ENCODE measurements at regions not wholly inside any gene's neighbourhood (a gene's known extent, or its start where the extent isn't known, plus 50 kb on each side); places are given as distances from the start of the nearest gene placed in this dataset.

GRCh38 chr15:39181940-39182339 lies 398.9 kb upstream of the THBS1 start:
- H3K4me3 ChIP-seq (ENCODE audit: low read length) = no peak overlapping the region
- no peaks in the 10 kb centered on the region for H3K9me3 ChIP-seq (ENCODE audit: control insufficient read depth in 2 of 3, low read length in 3 of 3)
- intact Hi-C loops (cut with micrococcal nuclease) = no loop called here
- Mint-ChIP-seq H3K4me1 (no peaks in the 10 kb centered on the region), H3K9me3 (peaks cover 0 to 1% (median 0%) of the 10 kb centered on the region in 11 donors), H3K36me3 (no peaks in the 10 kb centered on the region), H3K4me3 (no peak overlapping the region), H3K27ac (no peak overlapping the region), H3K27me3 (peaks cover 10 to 36% (median 29%) of the 10 kb centered on the region in 5 donors)
- no peaks in the 10 kb centered on the region for H3K36me3 ChIP-seq (ENCODE audit: control insufficient read depth in 2 of 3, insufficient read depth in 3 of 3, low read length in 3 of 3)
- ChIA-PET POLR2A (no interaction called here), CTCF (no interaction called here)
- DNase-seq (no peak), ATAC-seq (no peak)
- H3K4me1 ChIP-seq (ENCODE audit: control insufficient read depth in 2 of 2, insufficient read depth in 2 of 2, low read length in 2 of 2) = no peaks in the 10 kb centered on the region
- no peak overlapping the region for H3K27ac ChIP-seq (ENCODE audit: low read depth, low read length)
- H3K27me3 ChIP-seq (ENCODE audit: control insufficient read depth in 2 of 2, insufficient read depth in 2 of 2, low read length in 2 of 2) = peaks cover 0 to 4% of the 10 kb centered on the region in 2 donors

GRCh38 chr15:39183164-39183881 lies 397.6 kb upstream of the THBS1 start:
- intact Hi-C loops (cut with micrococcal nuclease) = no loop called here
- no peak overlapping the region for H3K4me3 ChIP-seq (ENCODE audit: low read length)
- no peak for DNase-seq
- H3K4me3 Mint-ChIP-seq = no peak overlapping the region
- no peaks in the 10 kb centered on the region for H3K9me3 ChIP-seq (ENCODE audit: control insufficient read depth in 2 of 3, low read length in 3 of 3)
- ChIA-PET CTCF (no interaction called here), POLR2A (no interaction called here)
- peaks cover 0 to 1% (median 0%) of the 10 kb centered on the region in 11 donors for H3K9me3 Mint-ChIP-seq
- no peaks in the 10 kb centered on the region for H3K36me3 ChIP-seq (ENCODE audit: control insufficient read depth in 2 of 3, insufficient read depth in 3 of 3, low read length in 3 of 3)
- H3K27ac ChIP-seq (ENCODE audit: low read depth, low read length) = no peak overlapping the region
- H3K36me3 Mint-ChIP-seq = no peaks in the 10 kb centered on the region
- H3K27ac Mint-ChIP-seq = no peak overlapping the region
- H3K27me3 ChIP-seq (ENCODE audit: control insufficient read depth in 2 of 2, insufficient read depth in 2 of 2, low read length in 2 of 2) = peaks cover 0 to 4% of the 10 kb centered on the region in 2 donors
- no peaks in the 10 kb centered on the region for H3K4me1 ChIP-seq (ENCODE audit: control insufficient read depth in 2 of 2, insufficient read depth in 2 of 2, low read length in 2 of 2)
- no peaks in the 10 kb centered on the region for H3K4me1 Mint-ChIP-seq
- peaks cover 10 to 37% (median 27%) of the 10 kb centered on the region in 5 donors for H3K27me3 Mint-ChIP-seq
- ATAC-seq = no peak

GRCh38 chr15:39184701-39185390 lies 396.0 kb upstream of the THBS1 start:
- no peak overlapping the region for H3K4me3 Mint-ChIP-seq
- peaks cover 10 to 36% (median 31%) of the 10 kb centered on the region in 5 donors for H3K27me3 Mint-ChIP-seq
- ATAC-seq (no peak), DNase-seq (no peak)
- Histone ChIP-seq H3K27me3 (ENCODE audit: control insufficient read depth in 2 of 2, insufficient read depth in 2 of 2, low read length in 2 of 2) (peaks cover 0 to 1% of the 10 kb centered on the region in 2 donors), H3K36me3 (ENCODE audit: control insufficient read depth in 2 of 3, insufficient read depth in 3 of 3, low read length in 3 of 3) (no peaks in the 10 kb centered on the region), H3K4me1 (ENCODE audit: control insufficient read depth in 2 of 2, insufficient read depth in 2 of 2, low read length in 2 of 2) (no peaks in the 10 kb centered on the region), H3K27ac (ENCODE audit: low read depth, low read length) (no peak overlapping the region), H3K9me3 (ENCODE audit: control insufficient read depth in 2 of 3, low read length in 3 of 3) (no peaks in the 10 kb centered on the region), H3K4me3 (ENCODE audit: low read length) (no peak overlapping the region)
- ChIA-PET POLR2A (no interaction called here), CTCF (no interaction called here)
- intact Hi-C loops (cut with micrococcal nuclease) = no loop called here
- no peaks in the 10 kb centered on the region for H3K4me1 Mint-ChIP-seq
- peaks cover 0 to 1% (median 0%) of the 10 kb centered on the region in 11 donors for H3K9me3 Mint-ChIP-seq
- no peak overlapping the region for H3K27ac Mint-ChIP-seq
- no peaks in the 10 kb centered on the region for H3K36me3 Mint-ChIP-seq

- POLR2A ChIA-PET = no interaction called here
- H3K27ac Mint-ChIP-seq = no peak overlapping the region
- Histone ChIP-seq H3K36me3 (ENCODE audit: control insufficient read depth in 2 of 3, insufficient read depth in 3 of 3, low read length in 3 of 3) (no peaks in the 10 kb centered on the region), H3K4me1 (ENCODE audit: control insufficient read depth in 2 of 2, insufficient read depth in 2 of 2, low read length in 2 of 2) (no peaks in the 10 kb centered on the region), H3K4me3 (ENCODE audit: low read length) (no peak overlapping the region), H3K27ac (ENCODE audit: low read depth, low read length) (no peak overlapping the region), H3K27me3 (ENCODE audit: control insufficient read depth in 2 of 2, insufficient read depth in 2 of 2, low read length in 2 of 2) (no peaks in the 10 kb centered on the region), H3K9me3 (ENCODE audit: control insufficient read depth in 2 of 3, low read length in 3 of 3) (no peaks in the 10 kb centered on the region)
- no peak for ATAC-seq
- H3K27me3 Mint-ChIP-seq = peaks cover 5 to 30% (median 25%) of the 10 kb centered on the region in 5 donors
- no peaks in the 10 kb centered on the region for H3K36me3 Mint-ChIP-seq
- no peaks in the 10 kb centered on the region for H3K4me1 Mint-ChIP-seq
- intact Hi-C loops (cut with micrococcal nuclease) = no loop called here
- H3K9me3 Mint-ChIP-seq = peaks cover 0 to 3% (median 0%) of the 10 kb centered on the region in 11 donors
- CTCF ChIA-PET = no interaction called here
- DNase-seq = no peak
- no peak overlapping the region for H3K4me3 Mint-ChIP-seq
Observed at GRCh38 chr15:39188314-39188713, 392.6 kb upstream of the THBS1 start.

GRCh38 chr15:39188930-39189329 lies 391.9 kb upstream of the THBS1 start:
- H3K27ac Mint-ChIP-seq = no peak overlapping the region

GRCh38 chr15:39191871-39192291 lies 389.0 kb upstream of the THBS1 start:
- CTCF ChIA-PET = no interaction called here
- Histone ChIP-seq H3K27me3 (ENCODE audit: control insufficient read depth in 2 of 2, insufficient read depth in 2 of 2, low read length in 2 of 2) (no peaks in the 10 kb centered on the region), H3K27ac (ENCODE audit: low read depth, low read length) (no peak overlapping the region), H3K4me3 (ENCODE audit: low read length) (no peak overlapping the region), H3K4me1 (ENCODE audit: control insufficient read depth in 2 of 2, insufficient read depth in 2 of 2, low read length in 2 of 2) (no peaks in the 10 kb centered on the region), H3K36me3 (ENCODE audit: control insufficient read depth in 2 of 3, insufficient read depth in 3 of 3, low read length in 3 of 3) (no peaks in the 10 kb centered on the region), H3K9me3 (ENCODE audit: control insufficient read depth in 2 of 3, low read length in 3 of 3) (no peaks in the 10 kb centered on the region)
- Mint-ChIP-seq H3K4me1 (no peaks in the 10 kb centered on the region), H3K4me3 (no peak overlapping the region), H3K36me3 (no peaks in the 10 kb centered on the region), H3K27ac (no peak overlapping the region), H3K27me3 (peaks cover 0 to 28% (median 19%) of the 10 kb centered on the region in 5 donors), H3K9me3 (peaks cover 0 to 3% (median 0%) of the 10 kb centered on the region in 11 donors)
- DNase-seq (no peak), ATAC-seq (no peak)
- POLR2A ChIA-PET = no interaction called here
- intact Hi-C loops (cut with micrococcal nuclease) = no loop called here

More at GRCh38 chr15:39188930-39189329, 391.9 kb upstream of the THBS1 start:
- Histone ChIP-seq H3K9me3 (ENCODE audit: control insufficient read depth in 2 of 3, low read length in 3 of 3) (no peaks in the 10 kb centered on the region), H3K27me3 (ENCODE audit: control insufficient read depth in 2 of 2, insufficient read depth in 2 of 2, low read length in 2 of 2) (no peaks in the 10 kb centered on the region), H3K36me3 (ENCODE audit: control insufficient read depth in 2 of 3, insufficient read depth in 3 of 3, low read length in 3 of 3) (no peaks in the 10 kb centered on the region), H3K4me1 (ENCODE audit: control insufficient read depth in 2 of 2, insufficient read depth in 2 of 2, low read length in 2 of 2) (no peaks in the 10 kb centered on the region), H3K27ac (ENCODE audit: low read depth, low read length) (no peak overlapping the region), H3K4me3 (ENCODE audit: low read length) (no peak overlapping the region)
- no peak for DNase-seq
- ChIA-PET POLR2A (no interaction called here), CTCF (no interaction called here)
- Mint-ChIP-seq H3K27me3 (peaks cover 5 to 28% (median 25%) of the 10 kb centered on the region in 5 donors), H3K4me1 (no peaks in the 10 kb centered on the region), H3K36me3 (no peaks in the 10 kb centered on the region), H3K4me3 (no peak overlapping the region), H3K9me3 (peaks cover 0 to 3% (median 0%) of the 10 kb centered on the region in 11 donors)
- intact Hi-C loops (cut with micrococcal nuclease) = no loop called here
- ATAC-seq = no peak

GRCh38 chr15:39192351-39192750 lies 388.5 kb upstream of the THBS1 start:
- ChIA-PET POLR2A (no interaction called here), CTCF (no interaction called here)
- H3K27me3 Mint-ChIP-seq = peaks cover 0 to 28% (median 19%) of the 10 kb centered on the region in 5 donors
- no peak overlapping the region for H3K4me3 Mint-ChIP-seq
- DNase-seq (no peak), ATAC-seq (no peak)
- no peaks in the 10 kb centered on the region for H3K27me3 ChIP-seq (ENCODE audit: control insufficient read depth in 2 of 2, insufficient read depth in 2 of 2, low read length in 2 of 2)
- H3K4me1 ChIP-seq (ENCODE audit: control insufficient read depth in 2 of 2, insufficient read depth in 2 of 2, low read length in 2 of 2) = no peaks in the 10 kb centered on the region
- peaks cover 0 to 3% (median 0%) of the 10 kb centered on the region in 11 donors for H3K9me3 Mint-ChIP-seq
- no peaks in the 10 kb centered on the region for H3K36me3 ChIP-seq (ENCODE audit: control insufficient read depth in 2 of 3, insufficient read depth in 3 of 3, low read length in 3 of 3)
- H3K4me1 Mint-ChIP-seq = no peaks in the 10 kb centered on the region
- H3K36me3 Mint-ChIP-seq = no peaks in the 10 kb centered on the region
- H3K9me3 ChIP-seq (ENCODE audit: control insufficient read depth in 2 of 3, low read length in 3 of 3) = no peaks in the 10 kb centered on the region
- no peak overlapping the region for H3K27ac Mint-ChIP-seq
- no peak overlapping the region for H3K27ac ChIP-seq (ENCODE audit: low read depth, low read length)
- intact Hi-C loops (cut with micrococcal nuclease) = no loop called here
- no peak overlapping the region for H3K4me3 ChIP-seq (ENCODE audit: low read length)
